Transverse colon (tissue), 4 donors: ENCODE measurements at regions not wholly inside any gene's neighbourhood (a gene's known extent, or its start where the extent isn't known, plus 50 kb on each side); places are given as distances from the start of the nearest gene placed in this dataset.

ENCODE experiments used
- EP300 ChIP-seq: sonication (generic); formaldehyde crosslinking; IDR thresholded peaks from one replicate; pipeline ENCODE4 v1.6.1; 2017; ENCODE audit warnings: antibody characterized with exemption, low read depth
- POLR2A ChIP-seq: fragments of 450-650 bp; IDR thresholded peaks from one replicate; pipeline ENCODE4 v1.6.1; 2016; ENCODE audit warnings: antibody characterized with exemption, mild to moderate bottlenecking, moderate library complexity
- POLR2AphosphoS5 ChIP-seq, 3 donors: sonication (generic); formaldehyde crosslinking; IDR thresholded peaks; one replicate each; pipeline ENCODE4 v1.6.1; 2016; ENCODE audit warnings: antibody characterized with exemption in 3 of 3
- TF ChIP-seq, protein P1 (sequence below), 5 experiments: fragments of 200-600 bp in 3 of 5; fragments of 450-650 bp in 2 of 5; sonication (generic) in 3 of 5; IDR thresholded peaks; 1 replicate in 2 of 5; 2 replicates in 3 of 5; pipeline ENCODE4 v1.5.1; 2016 to 2017; ENCODE audit warnings: antibody characterized with exemption in 5 of 5, inconsistent platforms in 3 of 5, mild to moderate bottlenecking in 2 of 5, moderate library complexity in 1 of 5

DNA sequence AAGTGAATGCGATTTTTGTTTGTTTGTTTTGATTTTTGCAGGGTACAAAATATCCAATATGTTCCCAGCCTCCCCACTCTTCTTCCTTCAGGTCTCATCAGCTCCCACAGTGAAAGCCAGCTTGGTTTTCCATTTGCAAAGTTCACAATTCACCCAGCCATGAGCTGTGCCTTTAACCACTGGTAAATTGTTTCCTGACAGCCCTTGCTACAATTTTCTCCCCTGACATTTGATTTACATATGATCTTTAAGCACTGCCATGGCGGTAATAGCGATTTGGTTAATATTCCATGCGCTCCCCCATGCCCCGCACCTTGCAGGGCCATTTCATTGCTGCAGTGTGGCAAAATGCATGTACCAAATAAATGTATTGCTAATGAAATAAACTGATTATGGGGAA lies 385.9 kb downstream of the MIAT start:
- TF ChIP-seq, protein P1, sequence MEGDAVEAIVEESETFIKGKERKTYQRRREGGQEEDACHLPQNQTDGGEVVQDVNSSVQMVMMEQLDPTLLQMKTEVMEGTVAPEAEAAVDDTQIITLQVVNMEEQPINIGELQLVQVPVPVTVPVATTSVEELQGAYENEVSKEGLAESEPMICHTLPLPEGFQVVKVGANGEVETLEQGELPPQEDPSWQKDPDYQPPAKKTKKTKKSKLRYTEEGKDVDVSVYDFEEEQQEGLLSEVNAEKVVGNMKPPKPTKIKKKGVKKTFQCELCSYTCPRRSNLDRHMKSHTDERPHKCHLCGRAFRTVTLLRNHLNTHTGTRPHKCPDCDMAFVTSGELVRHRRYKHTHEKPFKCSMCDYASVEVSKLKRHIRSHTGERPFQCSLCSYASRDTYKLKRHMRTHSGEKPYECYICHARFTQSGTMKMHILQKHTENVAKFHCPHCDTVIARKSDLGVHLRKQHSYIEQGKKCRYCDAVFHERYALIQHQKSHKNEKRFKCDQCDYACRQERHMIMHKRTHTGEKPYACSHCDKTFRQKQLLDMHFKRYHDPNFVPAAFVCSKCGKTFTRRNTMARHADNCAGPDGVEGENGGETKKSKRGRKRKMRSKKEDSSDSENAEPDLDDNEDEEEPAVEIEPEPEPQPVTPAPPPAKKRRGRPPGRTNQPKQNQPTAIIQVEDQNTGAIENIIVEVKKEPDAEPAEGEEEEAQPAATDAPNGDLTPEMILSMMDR (IDR thresholded peaks at IDR 0.05), result no peak
- TF ChIP-seq POLR2A (no peak), POLR2AphosphoS5 (IDR thresholded peaks at IDR 0.05) (no peak), EP300 (no peak)
